T-helper 17 cell (primary cell): ENCODE measurements at regions not wholly inside any gene's neighbourhood (a gene's known extent, or its start where the extent isn't known, plus 50 kb on each side); places are given as distances from the start of the nearest gene placed in this dataset.
"Not testable (repeated sequence)": the region's sequence is repeated elsewhere in the genome, so short reads cannot be mapped to it uniquely, and the experiment has no call there.

Experiments
- ATAC-seq: fragments of 150-1000 bp; cut with Tn5 transposase; 2 replicates; pipeline ENCODE4 v1.10.0; 2021; ENCODE audit warnings: mild to moderate bottlenecking, moderate library complexity
- DNase-seq, 3 donors: peaks; one replicate each; pipeline versions ENCODE4 v3.0.0 to v3.0.0-alpha.2; 2020 to 2021
- H3K9me3 ChIP-seq: one replicate; pipeline ENCODE4 v1.7.0; 2013; ENCODE audit warnings: low read length, mild to moderate bottlenecking; ENCODE audit not compliant: control insufficient read depth, poor library complexity, severe bottlenecking
- H3K27ac Mint-ChIP-seq: one replicate; pipeline ENCODE4 v1.8.0; 2022; ENCODE audit warnings: mild to moderate bottlenecking, moderate library complexity, mixed read lengths
- H3K27me3 Mint-ChIP-seq: one replicate; pipeline ENCODE4 v1.8.0; 2022; ENCODE audit warnings: mixed read lengths
- H3K36me3 Mint-ChIP-seq: one replicate; pipeline ENCODE4 v1.8.0; 2022; ENCODE audit warnings: low read depth, mixed read lengths
- H3K4me1 Mint-ChIP-seq: one replicate; pipeline ENCODE4 v1.8.0; 2022; ENCODE audit warnings: mild to moderate bottlenecking, mixed read lengths
- H3K4me3 Mint-ChIP-seq: one replicate; pipeline ENCODE4 v1.8.0; 2022; ENCODE audit warnings: mild to moderate bottlenecking, moderate library complexity, mixed read lengths

- Mint-ChIP-seq H3K4me3 (no peak overlapping the region), H3K4me1 (no peaks in the 10 kb centered on the region), H3K36me3 (no peaks in the 10 kb centered on the region), H3K27me3 (no peaks in the 10 kb centered on the region), H3K27ac (no peak overlapping the region)
- ATAC-seq = no peak
- DNase-seq = no peak
- no peaks in the 10 kb centered on the region for H3K9me3 ChIP-seq
These were observed 51.9 kb upstream of the TCERG1L start for GRCh38 chr10:131363416-131363815.

DNA sequence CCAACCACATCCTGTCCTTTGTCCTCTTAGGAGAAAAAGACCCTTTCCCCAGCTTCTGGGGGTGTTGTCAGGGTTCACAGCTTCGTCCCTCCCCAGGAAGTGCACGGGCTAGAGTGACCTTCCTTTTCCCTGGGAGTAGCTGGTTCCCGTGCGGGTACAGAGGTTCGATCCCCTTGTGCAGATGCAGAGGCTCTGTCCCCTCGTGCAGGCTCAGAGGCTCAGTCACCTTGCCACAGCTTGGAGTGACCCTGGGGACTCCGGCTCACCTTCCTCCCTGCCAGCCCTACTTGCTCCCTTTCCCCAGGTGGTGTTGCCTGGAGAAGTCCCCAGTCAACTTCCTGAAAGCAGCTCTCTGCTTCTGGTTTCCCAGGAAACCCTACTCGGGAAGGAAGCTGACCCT lies 60.0 kb upstream of the TCERG1L start:
- H3K27ac Mint-ChIP-seq = no peak overlapping the region
- no peaks in the 10 kb centered on the region for H3K4me1 Mint-ChIP-seq
- H3K27me3 Mint-ChIP-seq = no peaks in the 10 kb centered on the region
- no peaks in the 10 kb centered on the region for H3K9me3 ChIP-seq
- H3K36me3 Mint-ChIP-seq = no peaks in the 10 kb centered on the region
- no peak for DNase-seq
- no peak overlapping the region for H3K4me3 Mint-ChIP-seq
- no peak for ATAC-seq

DNA sequence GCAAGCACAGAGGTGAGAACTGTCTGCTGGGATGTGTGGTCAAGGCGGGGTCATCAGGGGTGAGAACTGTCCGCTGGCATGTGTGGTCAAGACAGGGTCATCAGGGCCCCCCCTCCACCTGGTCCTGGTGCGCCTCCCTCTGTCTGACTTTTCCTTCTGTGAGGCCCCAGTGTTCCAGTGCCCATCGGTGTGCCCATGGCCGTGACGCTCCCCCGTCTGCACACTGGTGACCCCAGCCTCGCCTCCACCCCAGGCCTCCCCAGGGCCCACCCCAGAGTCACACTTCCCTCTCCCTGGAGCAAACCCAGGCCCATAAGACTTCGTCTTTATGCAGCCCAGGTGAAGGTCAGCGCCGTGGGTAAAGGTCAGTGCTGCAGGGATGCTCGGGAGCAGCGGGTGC lies 70.1 kb upstream of the TCERG1L start:
- H3K27ac Mint-ChIP-seq = no peak overlapping the region
- ATAC-seq (no peak), DNase-seq (no peak)
- H3K27me3 Mint-ChIP-seq = no peaks in the 10 kb centered on the region
- no peaks in the 10 kb centered on the region for H3K9me3 ChIP-seq
- no peaks in the 10 kb centered on the region for H3K4me1 Mint-ChIP-seq
- no peak overlapping the region for H3K4me3 Mint-ChIP-seq
- no peaks in the 10 kb centered on the region for H3K36me3 Mint-ChIP-seq

- H3K9me3 ChIP-seq, DNase-seq, H3K4me1 Mint-ChIP-seq, H3K27ac Mint-ChIP-seq, H3K27me3 Mint-ChIP-seq, H3K36me3 Mint-ChIP-seq, ATAC-seq, H3K4me3 Mint-ChIP-seq: not testable (repeated sequence)
These were observed 73.8 kb upstream of the TCERG1L start for GRCh38 chr10:131385161-131385872.

DNA sequence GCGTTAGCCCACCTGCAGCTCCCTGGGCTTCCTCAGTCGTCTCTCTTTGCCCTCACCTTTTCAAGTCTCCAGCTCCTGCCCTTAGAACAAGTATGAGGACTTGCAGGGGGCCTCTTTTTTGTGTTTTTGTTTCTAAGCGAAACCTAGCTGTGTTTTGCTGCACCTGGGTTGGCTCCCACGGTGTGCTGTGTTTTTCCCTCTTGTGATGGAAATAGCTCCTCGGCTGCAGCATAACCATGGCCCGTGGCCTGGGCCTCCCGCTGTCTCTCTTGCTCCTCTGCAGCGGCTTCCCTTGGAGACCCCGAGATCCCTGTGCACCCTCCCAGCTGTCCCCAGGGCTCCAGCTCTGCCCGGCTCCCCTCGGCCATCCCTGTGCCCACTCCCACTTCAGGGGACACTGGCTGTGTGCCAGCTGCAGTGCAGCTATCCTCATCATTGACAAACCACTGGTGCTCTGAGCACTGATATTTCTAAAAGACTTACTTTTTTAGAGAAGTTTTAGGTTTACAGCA lies 75.6 kb upstream of the TCERG1L start:
- no peaks in the 10 kb centered on the region for H3K27me3 Mint-ChIP-seq
- H3K36me3 Mint-ChIP-seq = no peaks in the 10 kb centered on the region
- DNase-seq (no peak), ATAC-seq (no peak)
- no peak overlapping the region for H3K4me3 Mint-ChIP-seq
- H3K27ac Mint-ChIP-seq = no peak overlapping the region
- H3K9me3 ChIP-seq = no peaks in the 10 kb centered on the region
- no peaks in the 10 kb centered on the region for H3K4me1 Mint-ChIP-seq

DNA sequence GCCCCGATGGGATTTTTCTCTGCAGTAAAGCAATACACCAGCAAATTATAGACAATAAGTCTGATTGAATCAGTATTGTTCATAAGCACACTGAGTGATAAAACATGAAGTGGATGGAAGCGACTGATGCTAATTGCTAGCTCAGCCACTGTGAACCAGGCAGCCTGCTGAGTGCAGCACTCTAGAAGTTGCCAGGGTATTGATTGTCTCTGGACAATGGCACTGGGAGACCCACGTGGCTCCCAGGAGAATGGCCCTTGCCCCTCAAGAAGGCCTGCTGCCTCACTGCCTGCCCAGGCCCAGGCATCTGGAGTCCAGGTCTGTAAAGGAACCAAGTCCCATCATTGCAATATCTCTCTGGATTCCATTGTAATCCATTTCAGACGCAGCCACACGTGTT lies 80.4 kb upstream of the TCERG1L start:
- Mint-ChIP-seq H3K36me3 (no peaks in the 10 kb centered on the region), H3K27ac (no peak overlapping the region), H3K4me3 (no peak overlapping the region), H3K27me3 (no peaks in the 10 kb centered on the region), H3K4me1 (no peaks in the 10 kb centered on the region)
- no peaks in the 10 kb centered on the region for H3K9me3 ChIP-seq
- DNase-seq (no peak), ATAC-seq (no peak)

- Mint-ChIP-seq H3K4me1 (no peaks in the 10 kb centered on the region), H3K27me3 (peaks cover 7% of the 10 kb centered on the region), H3K27ac (no peak overlapping the region), H3K4me3 (no peak overlapping the region), H3K36me3 (no peaks in the 10 kb centered on the region)
- DNase-seq = no peak
- no peaks in the 10 kb centered on the region for H3K9me3 ChIP-seq
- ATAC-seq = no peak
These were observed 84.9 kb upstream of the TCERG1L start for GRCh38 chr10:131396121-131397050.

DNA sequence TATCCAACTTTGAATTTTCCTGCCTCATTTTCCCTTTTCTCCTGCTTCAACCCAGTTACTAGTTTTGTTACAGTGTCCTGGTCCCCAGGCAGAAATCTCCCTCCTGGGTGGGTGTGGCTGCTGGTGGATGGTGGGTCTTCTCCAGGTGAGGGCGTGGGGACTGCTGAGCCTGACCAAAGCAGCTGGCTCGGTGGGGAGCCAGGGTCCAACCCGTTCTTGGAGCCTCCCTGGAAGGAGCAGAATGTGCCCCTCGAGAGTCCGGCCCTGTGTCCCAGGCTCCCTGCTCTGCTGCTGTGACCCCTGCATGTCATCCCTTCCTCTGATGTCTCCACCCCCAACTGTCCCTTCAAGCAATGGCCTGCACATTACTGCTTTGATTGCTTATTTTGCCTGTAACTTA lies 86.6 kb upstream of the TCERG1L start:
- DNase-seq (no peak), ATAC-seq (no peak)
- Mint-ChIP-seq H3K4me3 (no peak overlapping the region), H3K27me3 (peaks cover 7% of the 10 kb centered on the region), H3K4me1 (no peaks in the 10 kb centered on the region), H3K27ac (no peak overlapping the region), H3K36me3 (no peaks in the 10 kb centered on the region)
- no peaks in the 10 kb centered on the region for H3K9me3 ChIP-seq

DNA sequence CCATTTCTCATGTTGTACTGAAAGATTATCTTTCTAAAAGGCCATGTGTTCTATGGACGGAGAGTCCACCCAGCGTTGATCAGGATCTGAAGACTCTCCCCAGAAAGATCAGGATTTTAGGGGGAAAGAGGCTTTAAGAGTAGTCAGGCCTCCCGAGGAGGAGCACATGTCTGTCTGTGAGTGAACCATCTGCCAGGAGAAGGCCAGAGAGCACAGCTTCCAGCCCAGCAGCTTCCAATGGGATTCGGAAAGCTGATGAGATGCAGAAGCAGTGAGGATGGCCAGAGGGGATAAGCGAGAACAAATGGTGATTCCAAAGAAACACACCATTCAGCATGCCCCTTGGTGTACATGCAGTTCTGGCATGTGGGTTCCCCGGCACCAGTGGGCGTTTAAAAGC lies 88.5 kb upstream of the TCERG1L start:
- no peak for DNase-seq
- peaks cover 7% of the 10 kb centered on the region for H3K27me3 Mint-ChIP-seq
- no peaks in the 10 kb centered on the region for H3K4me1 Mint-ChIP-seq
- H3K36me3 Mint-ChIP-seq = no peaks in the 10 kb centered on the region
- no peak for ATAC-seq
- no peaks in the 10 kb centered on the region for H3K9me3 ChIP-seq
- no peak overlapping the region for H3K4me3 Mint-ChIP-seq
- no peak overlapping the region for H3K27ac Mint-ChIP-seq

DNA sequence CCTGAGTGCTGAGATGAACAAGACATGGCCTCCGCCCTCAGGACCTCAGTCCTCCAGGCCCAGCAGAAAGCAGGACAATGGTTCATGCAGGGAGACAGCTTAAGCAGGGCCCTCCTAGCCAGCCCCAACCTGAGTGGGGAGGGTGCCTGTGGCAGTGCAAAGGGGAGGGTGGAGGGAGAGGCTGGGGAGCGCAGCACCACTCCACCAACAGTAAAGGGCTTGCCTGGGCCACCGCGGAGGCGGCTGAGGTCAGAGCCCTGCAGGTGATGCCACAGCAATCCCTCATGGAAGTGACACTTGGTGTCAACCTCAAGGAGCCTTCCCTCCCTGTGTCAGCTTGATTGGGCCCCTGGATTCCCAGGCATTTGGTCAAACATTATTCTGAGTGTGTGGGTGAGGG lies 89.0 kb upstream of the TCERG1L start:
- H3K27ac Mint-ChIP-seq = no peak overlapping the region
- no peaks in the 10 kb centered on the region for H3K9me3 ChIP-seq

GRCh38 chr10:131402771-131403650 lies 91.5 kb upstream of the TCERG1L start:
- DNase-seq (no peak), ATAC-seq (no peak)
- H3K27ac Mint-ChIP-seq = no peak overlapping the region
- no peak overlapping the region for H3K4me3 Mint-ChIP-seq
- H3K36me3 Mint-ChIP-seq = no peaks in the 10 kb centered on the region
- H3K27me3 Mint-ChIP-seq = peaks cover 7% of the 10 kb centered on the region
- H3K9me3 ChIP-seq = no peaks in the 10 kb centered on the region
- no peaks in the 10 kb centered on the region for H3K4me1 Mint-ChIP-seq

More for the DNA sequence above, 89.0 kb upstream of the TCERG1L start:
- Mint-ChIP-seq H3K4me3 (no peak overlapping the region), H3K36me3 (no peaks in the 10 kb centered on the region), H3K27me3 (peaks cover 7% of the 10 kb centered on the region), H3K4me1 (no peaks in the 10 kb centered on the region)
- ATAC-seq (no peak), DNase-seq (no peak)

DNA sequence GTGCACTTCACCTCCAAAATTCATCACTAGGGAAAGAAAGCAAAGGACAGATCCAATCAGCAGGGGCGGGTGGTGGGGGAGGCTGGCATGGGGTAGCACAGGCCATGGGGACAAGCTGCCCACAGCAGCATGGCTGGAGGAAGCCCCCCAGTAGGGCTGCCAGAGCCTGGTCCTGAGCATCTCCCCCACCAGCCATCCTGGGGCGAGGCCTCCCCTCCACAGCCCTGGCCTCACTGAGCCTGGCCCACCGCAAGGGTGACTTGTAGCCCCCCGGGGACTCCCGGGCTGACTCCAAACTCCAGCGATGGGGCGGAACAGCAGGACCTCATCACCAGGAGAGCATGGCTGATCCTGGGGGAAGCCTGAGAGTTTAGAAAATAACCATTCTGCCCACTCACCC lies 92.4 kb upstream of the TCERG1L start:
- H3K4me1 Mint-ChIP-seq = no peaks in the 10 kb centered on the region
- no peaks in the 10 kb centered on the region for H3K9me3 ChIP-seq
- H3K27ac Mint-ChIP-seq = no peak overlapping the region
- peaks cover 7% of the 10 kb centered on the region for H3K27me3 Mint-ChIP-seq
- no peak overlapping the region for H3K4me3 Mint-ChIP-seq
- H3K36me3 Mint-ChIP-seq = no peaks in the 10 kb centered on the region
- ATAC-seq = no peak
- no peak for DNase-seq

DNA sequence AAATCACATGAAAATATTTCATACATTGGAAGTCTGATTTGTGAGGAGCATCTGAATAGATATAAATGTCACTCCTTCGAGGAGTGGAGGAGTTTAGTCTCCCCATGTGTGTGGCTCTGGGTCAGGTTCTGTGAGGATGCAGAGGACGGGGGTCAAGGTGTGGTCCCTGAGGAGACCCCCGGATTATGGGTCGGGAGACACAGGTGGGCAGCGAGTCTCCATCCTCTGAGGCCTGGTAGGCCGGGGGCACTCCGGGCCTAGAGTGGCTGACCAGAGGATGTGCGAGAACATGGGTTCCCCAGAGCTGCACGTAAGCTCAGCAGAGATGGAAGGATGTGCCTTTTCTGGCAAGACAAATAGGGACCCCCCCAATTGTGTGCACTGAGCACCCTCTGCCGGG lies 93.4 kb upstream of the TCERG1L start:
- Mint-ChIP-seq H3K4me1 (no peaks in the 10 kb centered on the region), H3K27ac (no peak overlapping the region), H3K36me3 (no peaks in the 10 kb centered on the region), H3K4me3 (no peak overlapping the region), H3K27me3 (peaks cover 3% of the 10 kb centered on the region)
- no peak for DNase-seq
- H3K9me3 ChIP-seq = no peaks in the 10 kb centered on the region
- ATAC-seq = no peak
